Loucy (cell line): ENCODE measurements at regions not wholly inside any gene's neighbourhood (a gene's known extent, or its start where the extent isn't known, plus 50 kb on each side); places are given as distances from the start of the nearest gene placed in this dataset.

Source experiments
- CTCF ChIP-seq: fragments of 200-600 bp; sonication (generic); conservative IDR thresholded peaks from 2 replicates; pipeline ENCODE4 v1.5.1; 2014; ENCODE audit warnings: mild to moderate bottlenecking, antibody characterized with exemption, low read length
- EZH2phosphoT487 ChIP-seq: fragments of 200-600 bp; IDR thresholded peaks from 2 replicates; pipeline ENCODE4 v1.6.1; 2018; ENCODE audit warnings: antibody characterized with exemption, mild to moderate bottlenecking, moderate library complexity, borderline replicate concordance

GRCh38 chr14:98886982-98887381, 385.0 kb downstream of the BCL11B start:
- no peak for TF ChIP-seq CTCF
- TF ChIP-seq EZH2phosphoT487 = no peak
